GM12878 (cell line): ENCODE measurements at regions not wholly inside any gene's neighbourhood (a gene's known extent, or its start where the extent isn't known, plus 50 kb on each side); places are given as distances from the start of the nearest gene placed in this dataset.

Experiments
- ATAC-seq: fragments of 200-7000 bp; cut with Tn5 transposase; 3 replicates; pipeline ENCODE4 v1.9.1; 2020; ENCODE audit warnings: mild to moderate bottlenecking, moderate library complexity
- BruUV-seq: library from RNA; stranded (reverse); fragments of 400-500 nt; replicated peaks from 2 replicates; lab custom pipeline; 2021; lab: Mats Ljungman, UMichigan
- CTCF ChIA-PET: fragments of 300-600 bp; sonication (Branson Sonifier 250); formaldehyde crosslinking; extraction: SDS; loops from one replicate; lab custom pipeline; 2021; ENCODE audit warnings: inconsistent platforms; lab: Yijun Ruan, JAX
- POLR2A ChIA-PET: fragments of 350-600 bp; formaldehyde crosslinking; extraction: SDS; loops from one replicate; lab custom pipeline; 2021; ENCODE audit warnings: inconsistent platforms; lab: Charles Lee
- RAD21 ChIA-PET: fragments of 300-600 bp; sonication (Branson Sonifier 250); formaldehyde crosslinking; loops from one replicate; lab custom pipeline; 2023; ENCODE audit warnings: antibody characterized with exemption; ENCODE audit not compliant: unreplicated experiment; lab: Charles Lee
- SMC1A ChIA-PET: fragments of 300-600 bp; sonication (Branson Sonifier 250); formaldehyde crosslinking; loops from one replicate; lab custom pipeline; 2023; ENCODE audit not compliant: unreplicated experiment, uncharacterized antibody; lab: Charles Lee
- DNase-seq: peaks from one replicate; pipeline ENCODE4 v3.0.0-alpha.2; 2011; ENCODE audit warnings: low read depth, low spot score
- FAIRE-seq: peaks from 3 replicates; lab custom pipeline; 2011; peaks lifted over from hg19 to GRCh38; lab: Jason Lieb, UNC
- H2AFZ ChIP-seq: 2 replicates; pipeline ENCODE4 v1.6.0; 2011; ENCODE audit warnings: low read depth, low read length, control low read depth; ENCODE audit not compliant: control insufficient read depth
- H3K27ac ChIP-seq: 2 replicates; pipeline ENCODE4 v1.5.1; 2011; ENCODE audit warnings: control low read depth; ENCODE audit not compliant: control insufficient read depth, insufficient read depth
- H3K27me3 ChIP-seq, 2 experiments: replicated peaks in 1 of 2; 2 replicates each; pipeline versions ENCODE4 v1.6.0 to v1.6.1; 2011; ENCODE audit warnings: low read length in 1 of 2; ENCODE audit not compliant: control insufficient read depth in 2 of 2, insufficient read depth in 2 of 2
- H3K36me3 ChIP-seq, 2 experiments: 2 replicates each; pipeline ENCODE4 v1.5.1; 2011; ENCODE audit warnings: low read length in 1 of 2; ENCODE audit not compliant: control insufficient read depth in 2 of 2, insufficient read depth in 2 of 2
- H3K4me1 ChIP-seq: 2 replicates; pipeline ENCODE4 v1.6.1; 2011; ENCODE audit warnings: mild to moderate bottlenecking, low read length, moderate library complexity, mixed read lengths; ENCODE audit not compliant: control insufficient read depth, insufficient read depth
- H3K4me2 ChIP-seq: 2 replicates; pipeline ENCODE4 v1.6.0; 2011; ENCODE audit warnings: control low read depth; ENCODE audit not compliant: control insufficient read depth, insufficient read depth
- H3K4me3 ChIP-seq: fragments of 200-600 bp; sonication (generic); 2 replicates; pipeline ENCODE4 v1.5.1; 2016
- H3K79me2 ChIP-seq: 2 replicates; pipeline ENCODE4 v1.6.0; 2011; ENCODE audit warnings: low read length; ENCODE audit not compliant: control insufficient read depth, insufficient read depth
- H3K9ac ChIP-seq: 2 replicates; pipeline ENCODE4 v1.8.0; 2011; ENCODE audit warnings: low read length, control low read depth, mixed read lengths; ENCODE audit not compliant: control insufficient read depth, insufficient read depth
- H3K9me3 ChIP-seq: replicated peaks from 3 replicates; pipeline ENCODE4 v1.5.1; 2011; ENCODE audit warnings: mild to moderate bottlenecking, low read length; ENCODE audit not compliant: control insufficient read depth, insufficient read depth
- H4K20me1 ChIP-seq: 2 replicates; pipeline ENCODE4 v1.6.0; 2011; ENCODE audit not compliant: control insufficient read depth, insufficient read depth
- ATF7 ChIP-seq: fragments of 450-650 bp; IDR thresholded peaks from 2 replicates; pipeline ENCODE4 v1.6.1; 2016; ENCODE audit warnings: low read depth, mild to moderate bottlenecking
- BRCA1 ChIP-seq: IDR thresholded peaks from 2 replicates; pipeline ENCODE4 v1.6.1; 2011; ENCODE audit warnings: low read depth, low read length, improper control_type of control experiment
- CBX3 ChIP-seq: fragments of 200-600 bp; sonication (generic); IDR thresholded peaks from 2 replicates; pipeline ENCODE4 v1.6.1; 2016; ENCODE audit warnings: low read depth, borderline replicate concordance
- HCFC1 ChIP-seq: fragments of 150-350 bp; IDR thresholded peaks from 2 replicates; pipeline ENCODE4 v1.6.1; 2014; ENCODE audit warnings: low read length
- MEF2B ChIP-seq: fragments of 450-650 bp; IDR thresholded peaks from 2 replicates; pipeline ENCODE4 v1.6.1; 2018; ENCODE audit warnings: mild to moderate bottlenecking, moderate library complexity; ENCODE audit not compliant: partially characterized antibody, poor library complexity, severe bottlenecking
- NR2C2 ChIP-seq: IDR thresholded peaks from 2 replicates; pipeline ENCODE4 v1.6.1; 2011; ENCODE audit warnings: borderline replicate concordance, low read depth; ENCODE audit not compliant: control insufficient read depth, insufficient read length
- POU2F2 ChIP-seq: IDR thresholded peaks from 3 replicates; pipeline ENCODE4 v1.6.1; 2011; ENCODE audit warnings: low read depth, mild to moderate bottlenecking, low read length, borderline replicate concordance
- SIN3A ChIP-seq: IDR thresholded peaks from 2 replicates; pipeline ENCODE4 v1.6.1; 2012; ENCODE audit warnings: low read depth, low read length, improper control_type of control experiment
- TAF1 ChIP-seq: IDR thresholded peaks from 2 replicates; pipeline ENCODE4 v1.6.1; 2011; ENCODE audit warnings: mild to moderate bottlenecking, low read depth, low read length, borderline replicate concordance
- WRNIP1 ChIP-seq: IDR thresholded peaks from 2 replicates; pipeline ENCODE4 v1.6.1; 2011; ENCODE audit warnings: low read depth, low read length, improper control_type of control experiment, borderline replicate concordance
- WGBS: methylation state at CpG from one replicate; pipeline ENCODE4 v1.1.6; 2016; ENCODE audit warnings: low lambda C conversion rate; ENCODE audit not compliant: insufficient replicate concordance, insufficient coverage; ENCODE audit errors: missing lambda C conversion rate; 5-methylcytosine and 5-hydroxymethylcytosine counted together
- in situ Hi-C: fragments of 300-500 bp; cut with MboI; formaldehyde crosslinking; loops from 9 replicates; pipeline ENCODE4 v1.14.3; 2018; ENCODE audit warnings: mixed read lengths
- intact Hi-C: fragments of 100-400 bp; cut with micrococcal nuclease; formaldehyde crosslinking; loops from one replicate; pipeline ENCODE4 v1.14.2; 2022; ENCODE audit not compliant: unreplicated experiment
- TF ChIP-seq, protein P1 (sequence below): IDR thresholded peaks from 2 replicates; pipeline ENCODE4 v1.6.1; 2012; ENCODE audit warnings: mild to moderate bottlenecking, low read depth, low read length
- TF ChIP-seq, protein P2 (sequence below): fragments of 450-650 bp; formaldehyde crosslinking; IDR thresholded peaks from 2 replicates; pipeline ENCODE4 v1.4.0; 2022; ENCODE audit warnings: mild to moderate bottlenecking, moderate library complexity
- TF ChIP-seq, protein P3 (sequence below): fragments of 450-650 bp; IDR thresholded peaks from 2 replicates; pipeline ENCODE4 v1.6.1; 2017; ENCODE audit warnings: low read depth, mild to moderate bottlenecking, moderate library complexity

DNA sequence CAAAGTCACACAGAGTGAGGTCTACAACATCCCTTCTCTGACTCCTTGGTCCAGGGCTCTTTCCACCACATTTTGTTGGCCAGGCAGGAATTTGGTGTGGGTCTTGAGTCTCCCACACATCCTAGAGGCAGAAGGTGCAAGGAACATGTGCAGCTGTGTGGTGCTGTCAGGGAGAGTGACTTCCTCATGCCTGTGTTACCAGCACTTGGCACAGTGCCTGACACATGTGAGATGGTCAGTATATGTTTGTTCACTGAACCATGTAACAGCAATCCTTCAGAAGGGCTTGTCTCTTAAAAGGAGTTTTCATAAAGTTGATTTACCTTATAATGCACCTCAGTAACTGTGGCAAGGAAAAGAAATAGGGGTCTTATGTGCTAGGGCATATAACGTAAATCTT is 168.5 kb downstream of the CDC5L start:
- Histone ChIP-seq H3K27me3 (peaks cover 1 to 5% of the 10 kb centered on the region in 2 experiments; a peak in 2 of 4 replicates), H3K4me3 (no peak overlapping the region), H3K9ac (no peak overlapping the region), H2AFZ (no peak overlapping the region), H3K79me2 (no peaks in the 10 kb centered on the region), H3K36me3 (no peaks in the 10 kb centered on the region)
- no TSS peak for BruUV-seq
- WGBS: 0% methylated on average over 1 of the region's 1 CpG
- RAD21 ChIA-PET: no interaction called here
- no peak for ATAC-seq
- in situ Hi-C loops: no loop called here
- no peak for TF ChIP-seq NR2C2
- TF ChIP-seq, protein P1, sequence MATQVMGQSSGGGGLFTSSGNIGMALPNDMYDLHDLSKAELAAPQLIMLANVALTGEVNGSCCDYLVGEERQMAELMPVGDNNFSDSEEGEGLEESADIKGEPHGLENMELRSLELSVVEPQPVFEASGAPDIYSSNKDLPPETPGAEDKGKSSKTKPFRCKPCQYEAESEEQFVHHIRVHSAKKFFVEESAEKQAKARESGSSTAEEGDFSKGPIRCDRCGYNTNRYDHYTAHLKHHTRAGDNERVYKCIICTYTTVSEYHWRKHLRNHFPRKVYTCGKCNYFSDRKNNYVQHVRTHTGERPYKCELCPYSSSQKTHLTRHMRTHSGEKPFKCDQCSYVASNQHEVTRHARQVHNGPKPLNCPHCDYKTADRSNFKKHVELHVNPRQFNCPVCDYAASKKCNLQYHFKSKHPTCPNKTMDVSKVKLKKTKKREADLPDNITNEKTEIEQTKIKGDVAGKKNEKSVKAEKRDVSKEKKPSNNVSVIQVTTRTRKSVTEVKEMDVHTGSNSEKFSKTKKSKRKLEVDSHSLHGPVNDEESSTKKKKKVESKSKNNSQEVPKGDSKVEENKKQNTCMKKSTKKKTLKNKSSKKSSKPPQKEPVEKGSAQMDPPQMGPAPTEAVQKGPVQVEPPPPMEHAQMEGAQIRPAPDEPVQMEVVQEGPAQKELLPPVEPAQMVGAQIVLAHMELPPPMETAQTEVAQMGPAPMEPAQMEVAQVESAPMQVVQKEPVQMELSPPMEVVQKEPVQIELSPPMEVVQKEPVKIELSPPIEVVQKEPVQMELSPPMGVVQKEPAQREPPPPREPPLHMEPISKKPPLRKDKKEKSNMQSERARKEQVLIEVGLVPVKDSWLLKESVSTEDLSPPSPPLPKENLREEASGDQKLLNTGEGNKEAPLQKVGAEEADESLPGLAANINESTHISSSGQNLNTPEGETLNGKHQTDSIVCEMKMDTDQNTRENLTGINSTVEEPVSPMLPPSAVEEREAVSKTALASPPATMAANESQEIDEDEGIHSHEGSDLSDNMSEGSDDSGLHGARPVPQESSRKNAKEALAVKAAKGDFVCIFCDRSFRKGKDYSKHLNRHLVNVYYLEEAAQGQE: no peak
- TF ChIP-seq SIN3A: no peak
- TF ChIP-seq ATF7: no peak
- TF ChIP-seq POU2F2: no peak
- TF ChIP-seq WRNIP1: no peak
- TF ChIP-seq, protein P2, sequence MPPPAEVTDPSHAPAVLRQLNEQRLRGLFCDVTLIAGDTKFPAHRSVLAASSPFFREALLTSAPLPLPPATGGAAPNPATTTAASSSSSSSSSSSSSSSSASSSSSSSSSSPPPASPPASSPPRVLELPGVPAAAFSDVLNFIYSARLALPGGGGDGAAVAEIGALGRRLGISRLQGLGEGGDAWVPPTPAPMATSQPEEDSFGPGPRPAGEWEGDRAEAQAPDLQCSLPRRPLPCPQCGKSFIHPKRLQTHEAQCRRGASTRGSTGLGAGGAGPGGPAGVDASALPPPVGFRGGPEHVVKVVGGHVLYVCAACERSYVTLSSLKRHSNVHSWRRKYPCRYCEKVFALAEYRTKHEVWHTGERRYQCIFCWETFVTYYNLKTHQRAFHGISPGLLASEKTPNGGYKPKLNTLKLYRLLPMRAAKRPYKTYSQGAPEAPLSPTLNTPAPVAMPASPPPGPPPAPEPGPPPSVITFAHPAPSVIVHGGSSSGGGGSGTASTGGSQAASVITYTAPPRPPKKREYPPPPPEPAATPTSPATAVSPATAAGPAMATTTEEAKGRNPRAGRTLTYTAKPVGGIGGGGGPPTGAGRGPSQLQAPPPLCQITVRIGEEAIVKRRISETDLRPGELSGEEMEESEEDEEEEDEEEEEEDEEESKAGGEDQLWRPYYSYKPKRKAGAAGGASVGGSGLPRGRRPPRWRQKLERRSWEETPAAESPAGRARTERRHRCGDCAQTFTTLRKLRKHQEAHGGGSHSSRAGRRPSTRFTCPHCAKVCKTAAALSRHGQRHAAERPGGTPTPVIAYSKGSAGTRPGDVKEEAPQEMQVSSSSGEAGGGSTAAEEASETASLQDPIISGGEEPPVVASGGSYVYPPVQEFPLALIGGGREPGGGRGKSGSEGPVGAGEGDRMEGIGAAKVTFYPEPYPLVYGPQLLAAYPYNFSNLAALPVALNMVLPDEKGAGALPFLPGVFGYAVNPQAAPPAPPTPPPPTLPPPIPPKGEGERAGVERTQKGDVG: no peak
- TF ChIP-seq MEF2B: no peak
- no peak for TF ChIP-seq CBX3
- TF ChIP-seq, protein P3, sequence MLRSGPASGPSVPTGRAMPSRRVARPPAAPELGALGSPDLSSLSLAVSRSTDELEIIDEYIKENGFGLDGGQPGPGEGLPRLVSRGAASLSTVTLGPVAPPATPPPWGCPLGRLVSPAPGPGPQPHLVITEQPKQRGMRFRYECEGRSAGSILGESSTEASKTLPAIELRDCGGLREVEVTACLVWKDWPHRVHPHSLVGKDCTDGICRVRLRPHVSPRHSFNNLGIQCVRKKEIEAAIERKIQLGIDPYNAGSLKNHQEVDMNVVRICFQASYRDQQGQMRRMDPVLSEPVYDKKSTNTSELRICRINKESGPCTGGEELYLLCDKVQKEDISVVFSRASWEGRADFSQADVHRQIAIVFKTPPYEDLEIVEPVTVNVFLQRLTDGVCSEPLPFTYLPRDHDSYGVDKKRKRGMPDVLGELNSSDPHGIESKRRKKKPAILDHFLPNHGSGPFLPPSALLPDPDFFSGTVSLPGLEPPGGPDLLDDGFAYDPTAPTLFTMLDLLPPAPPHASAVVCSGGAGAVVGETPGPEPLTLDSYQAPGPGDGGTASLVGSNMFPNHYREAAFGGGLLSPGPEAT: no peak
- TF ChIP-seq BRCA1: no peak
- no peak for TF ChIP-seq HCFC1
- no peak for TF ChIP-seq TAF1
- TF ChIP-seq, all 136 proteins: peak for 0
- no peak for DNase-seq
- intact Hi-C loops: no loop called here
- Histone ChIP-seq H4K20me1 (no peaks in the 10 kb centered on the region), H3K9me3 (no peaks in the 10 kb centered on the region), H3K4me1 (no peaks in the 10 kb centered on the region), H3K27ac (no peak overlapping the region), H3K4me2 (no peak overlapping the region)
- CTCF ChIA-PET: no interaction called here
- no peak for FAIRE-seq
- POLR2A ChIA-PET: no interaction called here
- SMC1A ChIA-PET: no interaction called here
